Ovary (tissue), 7 donors: ENCODE measurements at regions not wholly inside any gene's neighbourhood (a gene's known extent, or its start where the extent isn't known, plus 50 kb on each side); places are given as distances from the start of the nearest gene placed in this dataset.

Experiments used
- DNase-seq, 5 donors: peaks; one replicate each; pipeline ENCODE4 v3.0.0-alpha.2; 2019 to 2020
- H3K27ac ChIP-seq, 2 donors: fragments of 200-600 bp; one replicate each; pipeline versions ENCODE4 v1.5.1 to v1.8.0; 2019 to 2022
- H3K27me3 ChIP-seq: fragments of 200-600 bp; one replicate; pipeline ENCODE4 v1.8.0; 2022
- H3K36me3 ChIP-seq: fragments of 200-600 bp; sonication (generic); one replicate; pipeline ENCODE4 v1.5.1; 2019
- H3K4me1 ChIP-seq: one replicate; pipeline ENCODE4 v1.8.1; 2013; ENCODE audit warnings: mild to moderate bottlenecking, moderate library complexity; ENCODE audit not compliant: insufficient read depth
- H3K4me3 ChIP-seq: fragments of 200-600 bp; sonication (generic); one replicate; pipeline ENCODE4 v1.5.1; 2017
- H3K9me3 ChIP-seq, 2 donors: fragments of 200-600 bp in 1 of 2; sonication (generic) in 1 of 2; one replicate each; pipeline versions ENCODE4 v1.5.1 to v1.8.1; 2013 to 2019; ENCODE audit warnings: mild to moderate bottlenecking in 1 of 2, moderate library complexity in 1 of 2
- EP300 ChIP-seq: sonication (generic); formaldehyde crosslinking; IDR thresholded peaks from one replicate; pipeline ENCODE4 v1.6.1; 2017; ENCODE audit warnings: antibody characterized with exemption
- POLR2A ChIP-seq: fragments of 450-650 bp; IDR thresholded peaks from one replicate; pipeline ENCODE4 v1.6.1; 2017; ENCODE audit warnings: antibody characterized with exemption, mild to moderate bottlenecking, moderate library complexity
- WGBS, 3 donors: extraction: QIAGEN DNeasy Blood & Tissue Kit in 1 of 3; methylation state at CpG; one replicate each; pipeline versions ENCODE4 v1.1.5 to v1.1.7; 2013 to 2017; 5-methylcytosine and 5-hydroxymethylcytosine counted together
- intact Hi-C, 4 donors: fragments of 100-400 bp; cut with DNase I; formaldehyde crosslinking; loops; one replicate each; pipeline versions ENCODE4 v1.11.0 to v1.15.1; 2022 to 2023
- TF ChIP-seq, protein P1 (sequence below), 3 donors: fragments of 450-650 bp in 2 of 3; fragments of 200-600 bp in 1 of 3; IDR thresholded peaks; one replicate each; pipeline versions ENCODE4 v1.5.1 to v1.8.0; 2016 to 2022; ENCODE audit warnings: antibody characterized with exemption in 3 of 3, mild to moderate bottlenecking in 1 of 3
- donor health status: DM: no; HTN: no; CAD: no; lungs with moderate emphysema.
- donor health status: DM: no; HTN: no; CAD: no.
- donor health status: Bipolar disorder and iron deficiency.
- donor health status: DM: no; HTN: no; CAD: no.
- donor health status: DM: yes; HTN: yes; CAD: no.

DNA sequence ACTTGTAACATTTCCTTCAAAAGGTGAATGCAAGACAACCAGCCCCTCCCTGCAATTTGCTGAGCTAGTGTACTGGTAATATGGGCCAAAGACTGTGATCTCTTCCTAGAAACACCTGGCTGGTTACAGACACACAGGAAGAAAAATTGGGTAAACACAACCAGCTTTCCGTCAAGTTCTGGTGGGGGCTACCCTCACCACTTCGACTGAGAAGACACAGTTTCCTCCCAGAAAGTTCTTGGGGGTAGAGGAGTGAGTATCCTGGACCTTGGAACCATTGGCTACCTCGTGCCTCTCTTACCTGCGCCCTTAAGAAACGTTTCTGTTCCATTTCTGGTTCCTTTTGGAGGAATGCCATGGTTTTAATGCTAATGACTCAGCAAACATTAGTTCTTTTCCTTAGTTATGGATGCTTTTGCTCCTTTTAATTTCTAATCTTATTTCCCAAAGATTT is 120.9 kb upstream of the DLX2 start:
- no peak for DNase-seq
- TF ChIP-seq EP300 (no peak), POLR2A (no peak)
- TF ChIP-seq, protein P1, sequence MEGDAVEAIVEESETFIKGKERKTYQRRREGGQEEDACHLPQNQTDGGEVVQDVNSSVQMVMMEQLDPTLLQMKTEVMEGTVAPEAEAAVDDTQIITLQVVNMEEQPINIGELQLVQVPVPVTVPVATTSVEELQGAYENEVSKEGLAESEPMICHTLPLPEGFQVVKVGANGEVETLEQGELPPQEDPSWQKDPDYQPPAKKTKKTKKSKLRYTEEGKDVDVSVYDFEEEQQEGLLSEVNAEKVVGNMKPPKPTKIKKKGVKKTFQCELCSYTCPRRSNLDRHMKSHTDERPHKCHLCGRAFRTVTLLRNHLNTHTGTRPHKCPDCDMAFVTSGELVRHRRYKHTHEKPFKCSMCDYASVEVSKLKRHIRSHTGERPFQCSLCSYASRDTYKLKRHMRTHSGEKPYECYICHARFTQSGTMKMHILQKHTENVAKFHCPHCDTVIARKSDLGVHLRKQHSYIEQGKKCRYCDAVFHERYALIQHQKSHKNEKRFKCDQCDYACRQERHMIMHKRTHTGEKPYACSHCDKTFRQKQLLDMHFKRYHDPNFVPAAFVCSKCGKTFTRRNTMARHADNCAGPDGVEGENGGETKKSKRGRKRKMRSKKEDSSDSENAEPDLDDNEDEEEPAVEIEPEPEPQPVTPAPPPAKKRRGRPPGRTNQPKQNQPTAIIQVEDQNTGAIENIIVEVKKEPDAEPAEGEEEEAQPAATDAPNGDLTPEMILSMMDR (IDR thresholded peaks at IDR 0.05): no peak
- Histone ChIP-seq H3K4me1 (peaks cover 10% of the 10 kb centered on the region), H3K36me3 (no peaks in the 10 kb centered on the region), H3K27ac (no peak overlapping the region), H3K9me3 (no peaks in the 10 kb centered on the region), H3K27me3 (no peaks in the 10 kb centered on the region), H3K4me3 (no peak overlapping the region)
- intact Hi-C loops: no loop called here
- 74 to 78% (median 76%) methylated on average over 5 of the region's 5 CpGs for WGBS, 3 donors

DNA sequence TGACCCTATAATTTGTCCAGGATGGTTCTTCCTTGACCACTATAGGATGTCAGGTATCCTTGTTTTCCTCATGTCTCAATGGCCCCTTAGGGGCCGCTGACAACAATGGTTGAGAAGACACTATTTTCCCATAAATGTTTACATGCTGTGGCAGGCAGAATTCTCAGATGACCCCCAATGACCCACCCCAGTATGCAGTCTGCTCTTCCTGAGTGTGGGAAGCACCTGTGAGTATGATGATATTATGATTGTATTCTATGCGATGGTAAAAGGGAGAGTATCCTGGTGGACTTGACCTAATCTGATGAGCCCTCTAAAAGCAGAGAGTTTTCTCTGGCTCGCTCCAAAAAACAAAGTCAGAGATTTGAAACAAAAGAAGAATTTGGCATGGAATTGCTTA is 123.1 kb upstream of the DLX2 start:
- peaks cover 20% of the 10 kb centered on the region for H3K4me1 ChIP-seq
- TF ChIP-seq EP300 (no peak), POLR2A (no peak)
- TF ChIP-seq, protein P1 (IDR thresholded peaks at IDR 0.05): no peak
- H3K36me3 ChIP-seq: no peaks in the 10 kb centered on the region
- no peak for DNase-seq
- intact Hi-C loops: no loop called here
- H3K27ac ChIP-seq: no peak overlapping the region
- 64 to 78% (median 75%) methylated on average over 3 of the region's 3 CpGs for WGBS, 3 donors
- H3K27me3 ChIP-seq: no peaks in the 10 kb centered on the region
- H3K4me3 ChIP-seq: no peak overlapping the region
- no peaks in the 10 kb centered on the region for H3K9me3 ChIP-seq

DNA sequence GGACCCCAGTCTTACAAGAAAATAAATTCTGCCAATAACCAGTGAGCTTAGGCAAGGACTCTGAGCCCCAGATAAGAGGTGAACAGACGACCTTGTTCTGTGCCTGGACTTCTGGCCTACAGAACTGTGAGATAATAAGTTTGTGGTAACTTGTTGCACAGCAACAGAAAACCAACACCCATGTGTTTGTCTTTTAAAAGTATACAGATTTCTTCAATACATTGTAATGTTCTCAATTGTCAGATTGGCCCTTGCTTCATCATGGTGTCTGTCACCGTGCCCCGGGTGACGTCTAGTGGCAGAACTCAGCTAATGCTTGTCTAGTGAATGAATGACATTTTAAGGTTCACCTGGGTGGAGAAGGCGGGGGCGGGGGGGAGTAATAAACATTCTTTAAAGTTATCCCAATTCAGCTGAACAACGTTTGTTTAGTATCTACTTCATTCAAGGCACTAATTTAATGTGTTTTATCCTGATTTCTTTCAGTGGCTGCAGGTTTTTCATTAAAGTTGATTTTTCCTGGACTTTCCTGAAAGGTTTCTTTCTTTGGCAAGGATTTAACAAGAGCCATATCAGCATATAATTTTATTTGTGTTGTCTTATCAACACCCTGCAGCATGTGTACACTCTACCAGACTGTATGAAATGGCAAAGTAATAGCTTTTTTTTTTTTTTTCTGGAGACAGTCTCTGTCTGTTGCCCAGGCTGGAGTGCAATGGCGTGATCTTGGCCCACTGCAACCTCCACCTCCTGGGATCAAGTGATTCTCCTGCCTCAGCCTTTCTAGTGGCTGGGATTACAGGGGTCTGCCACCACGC is 123.8 kb upstream of the DLX2 start:
- H3K36me3 ChIP-seq: no peaks in the 10 kb centered on the region
- H3K4me3 ChIP-seq: no peak overlapping the region
- intact Hi-C loops: no loop called here
- 78 to 83% (median 80%) methylated on average over 9 of the region's 9 CpGs for WGBS, 3 donors
- DNase-seq: no peak
- no peaks in the 10 kb centered on the region for H3K9me3 ChIP-seq
- no peaks in the 10 kb centered on the region for H3K27me3 ChIP-seq
- H3K4me1 ChIP-seq: peaks cover 27% of the 10 kb centered on the region
- H3K27ac ChIP-seq: no peak overlapping the region
- TF ChIP-seq EP300 (no peak), POLR2A (no peak)
- TF ChIP-seq, protein P1 (IDR thresholded peaks at IDR 0.05): no peak

DNA sequence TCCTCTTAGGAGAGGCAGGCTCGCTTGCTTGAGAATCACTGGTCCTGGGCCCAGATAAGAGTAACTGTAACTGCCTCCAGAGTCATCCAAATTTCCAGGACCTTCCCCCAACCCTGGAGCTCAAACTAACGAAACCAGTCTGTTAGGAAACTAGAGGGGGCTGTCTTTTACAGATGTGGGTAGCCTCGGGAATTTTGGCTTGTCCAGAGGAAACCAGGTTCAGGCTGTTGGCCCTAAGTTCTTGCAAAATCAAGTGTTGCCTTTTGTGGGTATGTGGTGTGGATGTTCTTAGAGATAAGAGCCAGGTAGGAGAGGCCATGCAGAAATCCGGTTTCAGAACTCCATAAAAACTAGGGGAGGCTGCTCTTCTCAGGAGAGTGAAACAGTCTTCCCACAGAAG is 125.0 kb upstream of the DLX2 start:
- intact Hi-C loops: no loop called here
- H3K36me3 ChIP-seq: no peaks in the 10 kb centered on the region
- H3K4me3 ChIP-seq: no peak overlapping the region
- 56 to 58% (median 57%) methylated on average over 4 of the region's 4 CpGs for WGBS, 3 donors
- no peaks in the 10 kb centered on the region for H3K27me3 ChIP-seq
- DNase-seq: no peak
- TF ChIP-seq EP300 (no peak), POLR2A (no peak)
- TF ChIP-seq, protein P1 (IDR thresholded peaks at IDR 0.05): no peak
- H3K4me1 ChIP-seq: peaks cover 30% of the 10 kb centered on the region
- peak overlapping the region in 1 of 2 donors; percentile 68 for H3K27ac ChIP-seq
- no peaks in the 10 kb centered on the region for H3K9me3 ChIP-seq
